Dendritic cell treated with granulocyte-macrophage colony-stimulating factor and Interleukin-4, amounts not matched to agents 40 ng/mL and 50 ng/mL, for 4 days (primary cell): ENCODE measurements at regions not wholly inside any gene's neighbourhood (a gene's known extent, or its start where the extent isn't known, plus 50 kb on each side); places are given as distances from the start of the nearest gene placed in this dataset.

ENCODE experiments used
- H3K27ac Mint-ChIP-seq: one replicate; pipeline ENCODE4 v1.8.0; 2022; ENCODE audit warnings: mild to moderate bottlenecking, mixed read lengths
- H3K27me3 Mint-ChIP-seq: one replicate; pipeline ENCODE4 v1.8.0; 2022; ENCODE audit warnings: mild to moderate bottlenecking, mixed read lengths
- H3K36me3 Mint-ChIP-seq: one replicate; pipeline ENCODE4 v1.8.0; 2022; ENCODE audit warnings: low read depth, mixed read lengths
- H3K4me1 Mint-ChIP-seq: one replicate; pipeline ENCODE4 v1.8.0; 2022; ENCODE audit warnings: low read depth, mixed read lengths
- H3K4me3 Mint-ChIP-seq: one replicate; pipeline ENCODE4 v1.8.0; 2022; ENCODE audit warnings: mild to moderate bottlenecking, moderate library complexity, mixed read lengths
- H3K9me3 Mint-ChIP-seq: one replicate; pipeline ENCODE4 v1.8.0; 2022; ENCODE audit warnings: mixed read lengths
- intact Hi-C: fragments of 100-400 bp; cut with micrococcal nuclease; formaldehyde crosslinking; loops from one replicate; pipeline ENCODE4 v1.15.0; 2022

GRCh38 chr2:147068071-147068470, 776.8 kb upstream of the ACVR2A start:
- no peaks in the 10 kb centered on the region for H3K36me3 Mint-ChIP-seq
- H3K4me3 Mint-ChIP-seq = no peak overlapping the region
- intact Hi-C loops = no loop called here
- no peak overlapping the region for H3K27ac Mint-ChIP-seq
- H3K27me3 Mint-ChIP-seq = no peaks in the 10 kb centered on the region
- no peaks in the 10 kb centered on the region for H3K4me1 Mint-ChIP-seq
- H3K9me3 Mint-ChIP-seq = peaks cover 23% of the 10 kb centered on the region

GRCh38 chr2:147067136-147067535, 777.7 kb upstream of the ACVR2A start:
- Mint-ChIP-seq H3K27ac (no peak overlapping the region), H3K9me3 (peaks cover 26% of the 10 kb centered on the region), H3K27me3 (no peaks in the 10 kb centered on the region), H3K36me3 (no peaks in the 10 kb centered on the region), H3K4me1 (no peaks in the 10 kb centered on the region), H3K4me3 (no peak overlapping the region)
- intact Hi-C loops = no loop called here

- Mint-ChIP-seq H3K36me3 (no peaks in the 10 kb centered on the region), H3K27me3 (no peaks in the 10 kb centered on the region), H3K9me3 (peaks cover 26% of the 10 kb centered on the region), H3K4me3 (no peak overlapping the region), H3K4me1 (no peaks in the 10 kb centered on the region), H3K27ac (no peak overlapping the region)
- intact Hi-C loops = no loop called here
Observed at GRCh38 chr2:147062073-147062472, 782.8 kb upstream of the ACVR2A start.

- Mint-ChIP-seq H3K4me3 (no peak overlapping the region), H3K36me3 (no peaks in the 10 kb centered on the region), H3K9me3 (peaks cover 26% of the 10 kb centered on the region), H3K27ac (no peak overlapping the region), H3K4me1 (no peaks in the 10 kb centered on the region), H3K27me3 (no peaks in the 10 kb centered on the region)
- intact Hi-C loops = no loop called here
Observed at GRCh38 chr2:147061269-147061668, 783.6 kb upstream of the ACVR2A start.

- peaks cover 1% of the 10 kb centered on the region for H3K9me3 Mint-ChIP-seq
- no peak overlapping the region for H3K27ac Mint-ChIP-seq
- H3K27me3 Mint-ChIP-seq = no peaks in the 10 kb centered on the region
- no peak overlapping the region for H3K4me3 Mint-ChIP-seq
- no peaks in the 10 kb centered on the region for H3K4me1 Mint-ChIP-seq
- intact Hi-C loops = no loop called here
- no peaks in the 10 kb centered on the region for H3K36me3 Mint-ChIP-seq
Observed at GRCh38 chr2:147057892-147058490, 786.8 kb upstream of the ACVR2A start.

GRCh38 chr2:147051814-147052213, 793.0 kb upstream of the ACVR2A start:
- H3K27me3 Mint-ChIP-seq = no peaks in the 10 kb centered on the region
- H3K4me3 Mint-ChIP-seq = no peak overlapping the region
- H3K9me3 Mint-ChIP-seq = no peaks in the 10 kb centered on the region
- no peaks in the 10 kb centered on the region for H3K36me3 Mint-ChIP-seq
- intact Hi-C loops = no loop called here
- H3K4me1 Mint-ChIP-seq = no peaks in the 10 kb centered on the region
- no peak overlapping the region for H3K27ac Mint-ChIP-seq

- no peaks in the 10 kb centered on the region for H3K27me3 Mint-ChIP-seq
- no peak overlapping the region for H3K27ac Mint-ChIP-seq
- no peak overlapping the region for H3K4me3 Mint-ChIP-seq
- H3K36me3 Mint-ChIP-seq = no peaks in the 10 kb centered on the region
- no peaks in the 10 kb centered on the region for H3K4me1 Mint-ChIP-seq
- H3K9me3 Mint-ChIP-seq = no peaks in the 10 kb centered on the region
- intact Hi-C loops = no loop called here
Observed at GRCh38 chr2:147051248-147051647, 793.6 kb upstream of the ACVR2A start.

- Mint-ChIP-seq H3K36me3 (no peaks in the 10 kb centered on the region), H3K4me1 (peaks cover 4% of the 10 kb centered on the region), H3K4me3 (no peak overlapping the region), H3K9me3 (no peaks in the 10 kb centered on the region), H3K27me3 (no peaks in the 10 kb centered on the region), H3K27ac (no peak overlapping the region)
- intact Hi-C loops = no loop called here
Observed at GRCh38 chr2:147049957-147050356, 794.9 kb upstream of the ACVR2A start.

- H3K27ac Mint-ChIP-seq = no peak overlapping the region
- no peaks in the 10 kb centered on the region for H3K36me3 Mint-ChIP-seq
- intact Hi-C loops = no loop called here
- H3K4me3 Mint-ChIP-seq = no peak overlapping the region
- H3K27me3 Mint-ChIP-seq = no peaks in the 10 kb centered on the region
- H3K9me3 Mint-ChIP-seq = no peaks in the 10 kb centered on the region
- peaks cover 5% of the 10 kb centered on the region for H3K4me1 Mint-ChIP-seq
Observed at GRCh38 chr2:147046473-147046872, 798.4 kb upstream of the ACVR2A start.

GRCh38 chr2:147045113-147045512, 799.7 kb upstream of the ACVR2A start:
- intact Hi-C loops = loop anchor here (2.0 kb wide), 1 partner anchor 866 kb away; no protein-coding TSS in a partner anchor
- Mint-ChIP-seq H3K27me3 (no peaks in the 10 kb centered on the region), H3K9me3 (no peaks in the 10 kb centered on the region), H3K27ac (no peak overlapping the region), H3K4me1 (peaks cover 5% of the 10 kb centered on the region), H3K4me3 (no peak overlapping the region), H3K36me3 (no peaks in the 10 kb centered on the region)

- Mint-ChIP-seq H3K9me3 (no peaks in the 10 kb centered on the region), H3K36me3 (no peaks in the 10 kb centered on the region)
- intact Hi-C loops = no loop called here
Observed at GRCh38 chr2:147041121-147041494, 803.7 kb upstream of the ACVR2A start.

GRCh38 chr2:147040298-147041120, 804.3 kb upstream of the ACVR2A start:
- Mint-ChIP-seq H3K9me3 (no peaks in the 10 kb centered on the region), H3K27ac (no peak overlapping the region), H3K36me3 (no peaks in the 10 kb centered on the region), H3K4me1 (peaks cover 5% of the 10 kb centered on the region), H3K27me3 (no peaks in the 10 kb centered on the region), H3K4me3 (no peak overlapping the region)
- intact Hi-C loops = no loop called here

More at GRCh38 chr2:147041121-147041494, 803.7 kb upstream of the ACVR2A start:
- H3K27ac Mint-ChIP-seq = no peak overlapping the region
- peaks cover 5% of the 10 kb centered on the region for H3K4me1 Mint-ChIP-seq
- no peaks in the 10 kb centered on the region for H3K27me3 Mint-ChIP-seq
- no peak overlapping the region for H3K4me3 Mint-ChIP-seq

GRCh38 chr2:147037048-147037447, 807.8 kb upstream of the ACVR2A start:
- H3K4me3 Mint-ChIP-seq = no peak overlapping the region
- no peak overlapping the region for H3K27ac Mint-ChIP-seq
- no peaks in the 10 kb centered on the region for H3K27me3 Mint-ChIP-seq
- intact Hi-C loops = no loop called here
- H3K36me3 Mint-ChIP-seq = no peaks in the 10 kb centered on the region
- H3K4me1 Mint-ChIP-seq = no peaks in the 10 kb centered on the region
- H3K9me3 Mint-ChIP-seq = no peaks in the 10 kb centered on the region

GRCh38 chr2:147033044-147033443, 811.8 kb upstream of the ACVR2A start:
- Mint-ChIP-seq H3K4me1 (no peaks in the 10 kb centered on the region), H3K9me3 (peaks cover 13% of the 10 kb centered on the region), H3K36me3 (no peaks in the 10 kb centered on the region), H3K27ac (no peak overlapping the region), H3K27me3 (no peaks in the 10 kb centered on the region), H3K4me3 (no peak overlapping the region)
- intact Hi-C loops = no loop called here

- Mint-ChIP-seq H3K4me3 (no peak overlapping the region), H3K27ac (no peak overlapping the region), H3K27me3 (no peaks in the 10 kb centered on the region), H3K9me3 (peaks cover 20% of the 10 kb centered on the region), H3K4me1 (no peaks in the 10 kb centered on the region), H3K36me3 (no peaks in the 10 kb centered on the region)
- intact Hi-C loops = no loop called here
Observed at GRCh38 chr2:147031897-147032296, 812.9 kb upstream of the ACVR2A start.
